WTC11 (cell line): ENCODE measurements at regions not wholly inside any gene's neighbourhood (a gene's known extent, or its start where the extent isn't known, plus 50 kb on each side); places are given as distances from the start of the nearest gene placed in this dataset.
A peak's percentile ranks its signal among the peaks of the same experiment; 100 is the strongest.

Source experiments
- ATAC-seq: fragments of 200-7000 bp; cut with Tn5 transposase; 2 replicates; pipeline ENCODE4 v1.10.0; 2021; ENCODE audit warnings: mild to moderate bottlenecking, moderate library complexity
- CTCF ChIA-PET: fragments of 300-600 bp; sonication (Branson Sonifier 250); formaldehyde crosslinking; loops from one replicate; lab custom pipeline; 2021; ENCODE audit warnings: antibody characterized with exemption; lab: Charles Lee
- POLR2A ChIA-PET: fragments of 350-600 bp; sonication (Branson Sonifier 250); formaldehyde crosslinking; loops from one replicate; lab custom pipeline; 2021; ENCODE audit warnings: antibody characterized with exemption; lab: Charles Lee
- DNase-seq: peaks from one replicate; pipeline ENCODE4 v3.0.0; 2021; ENCODE audit warnings: low spot score
- H3K27ac Mint-ChIP-seq: 2 replicates; pipeline ENCODE4 v1.8.0; 2021; ENCODE audit warnings: mixed read lengths
- H3K27me3 Mint-ChIP-seq: 2 replicates; pipeline ENCODE4 v1.8.0; 2021; ENCODE audit warnings: low read depth, mild to moderate bottlenecking, moderate library complexity, mixed read lengths
- H3K36me3 Mint-ChIP-seq: 2 replicates; pipeline ENCODE4 v1.8.0; 2021; ENCODE audit warnings: mixed read lengths
- H3K4me1 Mint-ChIP-seq: 2 replicates; pipeline ENCODE4 v1.8.0; 2022; ENCODE audit warnings: mixed read lengths
- H3K4me3 Mint-ChIP-seq: 2 replicates; pipeline ENCODE4 v1.8.0; 2021; ENCODE audit warnings: mild to moderate bottlenecking, moderate library complexity, mixed read lengths
- H3K9me3 Mint-ChIP-seq: 2 replicates; pipeline ENCODE4 v1.8.0; 2021; ENCODE audit warnings: mixed read lengths
- AR ChIP-seq: fragments of 250-450 bp; sonication (Bioruptor Pico); IDR thresholded peaks from 2 replicates; pipeline ENCODE4 v1.9.0; 2021; ENCODE audit warnings: mild to moderate bottlenecking
- FOXJ3 ChIP-seq: sonication (generic); formaldehyde crosslinking; IDR thresholded peaks from 2 replicates; pipeline ENCODE4 v1.9.0; 2021; ENCODE audit warnings: missing genetic modification reagents, mild to moderate bottlenecking, borderline replicate concordance
- GRHL2 ChIP-seq: fragments of 250-450 bp; sonication (Bioruptor Pico); IDR thresholded peaks from 2 replicates; pipeline ENCODE4 v1.8.0; 2022; ENCODE audit warnings: mild to moderate bottlenecking, moderate library complexity; ENCODE audit not compliant: insufficient replicate concordance, severe bottlenecking
- HMGA2 ChIP-seq: fragments of 250-450 bp; sonication (Bioruptor Pico); IDR thresholded peaks from 2 replicates; pipeline ENCODE4 v1.4.0; 2021; ENCODE audit warnings: mild to moderate bottlenecking, moderate library complexity
- KAT7 ChIP-seq: sonication (generic); formaldehyde crosslinking; IDR thresholded peaks from 2 replicates; pipeline ENCODE4 v1.8.1; 2023; ENCODE audit warnings: missing genetic modification reagents, mild to moderate bottlenecking, borderline replicate concordance
- NR2C2 ChIP-seq: sonication (generic); formaldehyde crosslinking; IDR thresholded peaks from 2 replicates; pipeline ENCODE4 v1.8.0; 2022; ENCODE audit warnings: mild to moderate bottlenecking, missing genetic modification reagents
- OVOL2 ChIP-seq: fragments of 250-450 bp; sonication (Bioruptor Pico); IDR thresholded peaks from 2 replicates; pipeline ENCODE4 v1.9.0; 2021; ENCODE audit warnings: mild to moderate bottlenecking, borderline replicate concordance
- PRRX2 ChIP-seq: fragments of 250-450 bp; sonication (Bioruptor Pico); IDR thresholded peaks from 2 replicates; pipeline ENCODE4 v1.8.0; 2021; ENCODE audit warnings: mild to moderate bottlenecking
- RORB ChIP-seq: fragments of 250-450 bp; sonication (Bioruptor Pico); IDR thresholded peaks from 2 replicates; pipeline ENCODE4 v1.9.0; 2021; ENCODE audit warnings: mild to moderate bottlenecking
- TP53 ChIP-seq: sonication (generic); formaldehyde crosslinking; IDR thresholded peaks from 2 replicates; pipeline ENCODE4 v1.8.1; 2023; ENCODE audit warnings: mild to moderate bottlenecking, missing genetic modification reagents
- USF2 ChIP-seq: sonication (generic); formaldehyde crosslinking; IDR thresholded peaks from 2 replicates; pipeline ENCODE4 v1.8.1; 2023; ENCODE audit warnings: mild to moderate bottlenecking, missing genetic modification reagents, moderate library complexity
- ZNF425 ChIP-seq: fragments of 250-450 bp; sonication (Bioruptor Pico); conservative IDR thresholded peaks from 2 replicates; pipeline ENCODE4 v1.9.0; 2021; ENCODE audit warnings: mild to moderate bottlenecking
- TF ChIP-seq, protein P1 (sequence below): sonication (generic); formaldehyde crosslinking; IDR thresholded peaks from 2 replicates; pipeline ENCODE4 v1.8.1; 2023; ENCODE audit warnings: mild to moderate bottlenecking, missing genetic modification reagents, moderate library complexity
- TF ChIP-seq, protein P2 (sequence below): fragments of 250-450 bp; sonication (Bioruptor Pico); IDR thresholded peaks from 2 replicates; pipeline ENCODE4 v1.9.0; 2021; ENCODE audit warnings: mild to moderate bottlenecking
- TF ChIP-seq, protein P3 (sequence below): sonication (generic); formaldehyde crosslinking; IDR thresholded peaks from 2 replicates; pipeline ENCODE4 v1.8.0; 2022; ENCODE audit warnings: missing genetic modification reagents

GRCh38 chr3:71868876-71869275 lies 83.9 kb upstream of the PROK2 start (continued):
- TF ChIP-seq GRHL2 (CRISPR knock-in tag): no peak
- no peak for TF ChIP-seq FOXJ3 (CRISPR knock-in tag)

- ATAC-seq: no peak
- Mint-ChIP-seq H3K4me3 (no peak overlapping the region), H3K36me3 (peaks cover 9% of the 10 kb centered on the region), H3K9me3 (peaks cover 22% of the 10 kb centered on the region), H3K4me1 (peaks cover 30% of the 10 kb centered on the region), H3K27ac (no peak overlapping the region), H3K27me3 (no peaks in the 10 kb centered on the region; the same call in none of the 2 replicates)
- no peak for DNase-seq
- ChIA-PET POLR2A (no interaction called here), CTCF (interaction anchor here (0.8 kb wide), 1 partner anchor 9 kb away, joined by 3 read pairs; no protein-coding TSS in a partner anchor)
- TF ChIP-seq OVOL2: no peak
Measured at GRCh38 chr3:71865727-71866126, 80.8 kb upstream of the PROK2 start.

DNA sequence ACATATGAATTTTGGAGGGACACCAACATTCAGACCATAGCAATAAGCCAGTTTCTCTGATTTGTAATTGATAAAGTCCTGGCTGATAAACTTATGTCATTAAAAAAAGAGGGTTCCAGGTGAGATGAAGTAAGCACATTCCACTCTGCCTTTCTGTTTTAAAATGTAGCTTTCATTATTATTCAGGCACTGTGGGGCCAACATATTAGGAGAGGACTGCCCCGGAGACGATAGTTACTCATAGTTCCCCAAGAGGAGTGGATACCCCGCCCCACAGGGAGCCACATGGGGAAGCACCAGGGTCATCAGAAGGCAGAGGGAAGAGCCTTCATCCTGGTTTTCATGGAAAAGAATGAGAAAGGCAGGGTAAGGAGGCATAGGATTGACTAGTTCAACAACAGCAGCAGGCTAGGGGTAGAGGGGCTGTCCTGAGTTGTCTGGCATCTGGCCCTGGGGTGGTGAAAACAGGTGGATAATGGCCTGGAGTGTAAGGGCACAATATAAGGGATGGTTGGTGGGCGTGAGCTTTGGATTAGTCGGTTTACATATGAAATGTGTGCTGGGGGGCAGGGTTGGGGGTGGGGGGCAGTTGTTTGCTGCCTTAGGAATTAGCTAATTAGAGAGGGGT lies 78.7 kb upstream of the PROK2 start:
- peaks cover 32% of the 10 kb centered on the region for H3K4me1 Mint-ChIP-seq
- H3K27ac Mint-ChIP-seq: no peak overlapping the region; the same call in 1 of the 2 replicates
- TF ChIP-seq TP53 (CRISPR knock-in tag) (no peak), ZNF425 (CRISPR knock-in tag) (no peak), AR (CRISPR knock-in tag) (no peak), PRRX2 (no peak), HMGA2 (CRISPR knock-in tag) (no peak), NR2C2 (no peak), RORB (CRISPR knock-in tag) (no peak)
- TF ChIP-seq, protein P1, sequence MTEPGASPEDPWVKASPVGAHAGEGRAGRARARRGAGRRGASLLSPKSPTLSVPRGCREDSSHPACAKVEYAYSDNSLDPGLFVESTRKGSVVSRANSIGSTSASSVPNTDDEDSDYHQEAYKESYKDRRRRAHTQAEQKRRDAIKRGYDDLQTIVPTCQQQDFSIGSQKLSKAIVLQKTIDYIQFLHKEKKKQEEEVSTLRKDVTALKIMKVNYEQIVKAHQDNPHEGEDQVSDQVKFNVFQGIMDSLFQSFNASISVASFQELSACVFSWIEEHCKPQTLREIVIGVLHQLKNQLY (CRISPR knock-in tag): no peak
- TF ChIP-seq, protein P2, sequence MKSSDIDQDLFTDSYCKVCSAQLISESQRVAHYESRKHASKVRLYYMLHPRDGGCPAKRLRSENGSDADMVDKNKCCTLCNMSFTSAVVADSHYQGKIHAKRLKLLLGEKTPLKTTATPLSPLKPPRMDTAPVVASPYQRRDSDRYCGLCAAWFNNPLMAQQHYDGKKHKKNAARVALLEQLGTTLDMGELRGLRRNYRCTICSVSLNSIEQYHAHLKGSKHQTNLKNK (CRISPR knock-in tag): no peak
- CTCF ChIA-PET: interaction anchor here (1.0 to 2.7 kb wide), 6 partner anchors 10 to 1029 kb away, joined by 3 to 14 read pairs (median 6); no protein-coding TSS in a partner anchor
- DNase-seq (no peak), ATAC-seq (peak; percentile 80)
- H3K27me3 Mint-ChIP-seq: no peaks in the 10 kb centered on the region; the same call in 1 of the 2 replicates
- peaks cover 29% of the 10 kb centered on the region for H3K9me3 Mint-ChIP-seq
- H3K4me3 Mint-ChIP-seq: no peak overlapping the region
- POLR2A ChIA-PET: interaction anchor here (0.6 to 0.8 kb wide), 2 partner anchors 10 to 171 kb away, joined by 3 read pairs; no protein-coding TSS in a partner anchor
- peaks cover 15% of the 10 kb centered on the region for H3K36me3 Mint-ChIP-seq

DNA sequence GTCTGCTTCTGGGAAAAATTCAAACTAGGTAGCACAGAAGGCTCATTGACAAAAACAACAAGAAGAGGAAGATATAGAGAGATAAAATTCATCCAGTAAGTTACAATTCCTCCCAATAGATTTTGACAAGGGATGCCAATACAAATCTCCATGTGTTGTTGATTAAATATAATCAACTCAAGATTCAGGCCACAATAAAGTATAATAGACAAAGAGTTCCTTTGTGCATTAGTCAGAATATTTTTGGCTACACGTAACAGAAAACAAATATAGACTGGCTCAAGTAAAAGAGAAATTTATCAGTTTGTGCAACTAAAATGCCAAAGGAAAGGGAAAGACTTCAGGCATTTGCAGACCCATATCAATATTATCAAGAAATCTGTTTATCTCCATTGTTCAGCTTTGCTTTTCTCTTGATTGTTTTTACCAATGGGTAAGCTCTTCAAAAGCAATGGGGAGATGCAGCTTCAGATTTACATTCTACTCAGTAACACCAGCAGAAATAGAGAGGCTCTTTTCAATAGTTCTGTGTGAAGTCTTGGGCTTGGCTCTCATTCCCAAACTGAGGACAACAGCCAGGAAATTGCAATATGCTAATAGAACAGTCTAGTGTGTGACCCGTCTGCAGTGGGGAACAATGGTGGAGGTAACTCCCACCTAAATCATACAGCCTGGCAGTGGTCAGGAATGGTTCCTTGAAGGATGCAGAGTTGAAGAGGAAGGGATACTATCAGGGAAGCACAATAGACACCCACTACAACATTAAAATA lies 77.6 kb upstream of the PROK2 start:
- ChIA-PET POLR2A (no interaction called here), CTCF (interaction anchor here (1.4 to 2.7 kb wide), 2 partner anchors 13 to 133 kb away, joined by 3 to 14 read pairs; no protein-coding TSS in a partner anchor)
- peaks cover 39% of the 10 kb centered on the region for H3K4me1 Mint-ChIP-seq
- no peak overlapping the region for H3K4me3 Mint-ChIP-seq
- no peaks in the 10 kb centered on the region; the same call in 1 of the 2 replicates for H3K27me3 Mint-ChIP-seq
- peaks cover 15% of the 10 kb centered on the region for H3K36me3 Mint-ChIP-seq
- no peak overlapping the region for H3K27ac Mint-ChIP-seq
- H3K9me3 Mint-ChIP-seq: peaks cover 19% of the 10 kb centered on the region
- no peak for ATAC-seq
- no peak for DNase-seq
- TF ChIP-seq, protein P3, sequence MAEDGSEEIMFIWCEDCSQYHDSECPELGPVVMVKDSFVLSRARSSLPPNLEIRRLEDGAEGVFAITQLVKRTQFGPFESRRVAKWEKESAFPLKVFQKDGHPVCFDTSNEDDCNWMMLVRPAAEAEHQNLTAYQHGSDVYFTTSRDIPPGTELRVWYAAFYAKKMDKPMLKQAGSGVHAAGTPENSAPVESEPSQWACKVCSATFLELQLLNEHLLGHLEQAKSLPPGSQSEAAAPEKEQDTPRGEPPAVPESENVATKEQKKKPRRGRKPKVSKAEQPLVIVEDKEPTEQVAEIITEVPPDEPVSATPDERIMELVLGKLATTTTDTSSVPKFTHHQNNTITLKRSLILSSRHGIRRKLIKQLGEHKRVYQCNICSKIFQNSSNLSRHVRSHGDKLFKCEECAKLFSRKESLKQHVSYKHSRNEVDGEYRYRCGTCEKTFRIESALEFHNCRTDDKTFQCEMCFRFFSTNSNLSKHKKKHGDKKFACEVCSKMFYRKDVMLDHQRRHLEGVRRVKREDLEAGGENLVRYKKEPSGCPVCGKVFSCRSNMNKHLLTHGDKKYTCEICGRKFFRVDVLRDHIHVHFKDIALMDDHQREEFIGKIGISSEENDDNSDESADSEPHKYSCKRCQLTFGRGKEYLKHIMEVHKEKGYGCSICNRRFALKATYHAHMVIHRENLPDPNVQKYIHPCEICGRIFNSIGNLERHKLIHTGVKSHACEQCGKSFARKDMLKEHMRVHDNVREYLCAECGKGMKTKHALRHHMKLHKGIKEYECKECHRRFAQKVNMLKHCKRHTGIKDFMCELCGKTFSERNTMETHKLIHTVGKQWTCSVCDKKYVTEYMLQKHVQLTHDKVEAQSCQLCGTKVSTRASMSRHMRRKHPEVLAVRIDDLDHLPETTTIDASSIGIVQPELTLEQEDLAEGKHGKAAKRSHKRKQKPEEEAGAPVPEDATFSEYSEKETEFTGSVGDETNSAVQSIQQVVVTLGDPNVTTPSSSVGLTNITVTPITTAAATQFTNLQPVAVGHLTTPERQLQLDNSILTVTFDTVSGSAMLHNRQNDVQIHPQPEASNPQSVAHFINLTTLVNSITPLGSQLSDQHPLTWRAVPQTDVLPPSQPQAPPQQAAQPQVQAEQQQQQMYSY (CRISPR knock-in tag): no peak
- TF ChIP-seq USF2 (CRISPR knock-in tag): no peak
- no peak for TF ChIP-seq KAT7 (CRISPR knock-in tag)
